GM23248 (cell line): ENCODE measurements at regions not wholly inside any gene's neighbourhood (a gene's known extent, or its start where the extent isn't known, plus 50 kb on each side); places are given as distances from the start of the nearest gene placed in this dataset.

Source experiments
- EZH2 ChIP-seq: fragments of 200-600 bp; sonication (generic); IDR thresholded peaks from 2 replicates; pipeline ENCODE4 v1.6.1; 2018; ENCODE audit warnings: antibody characterized with exemption, mild to moderate bottlenecking; ENCODE audit not compliant: insufficient read depth, poor library complexity, severe bottlenecking
- EZH2phosphoT487 ChIP-seq: fragments of 200-600 bp; sonication (generic); IDR thresholded peaks from 2 replicates; pipeline ENCODE4 v1.6.1; 2018; ENCODE audit warnings: antibody characterized with exemption, moderate library complexity, mild to moderate bottlenecking, low read depth; ENCODE audit not compliant: insufficient read depth

DNA sequence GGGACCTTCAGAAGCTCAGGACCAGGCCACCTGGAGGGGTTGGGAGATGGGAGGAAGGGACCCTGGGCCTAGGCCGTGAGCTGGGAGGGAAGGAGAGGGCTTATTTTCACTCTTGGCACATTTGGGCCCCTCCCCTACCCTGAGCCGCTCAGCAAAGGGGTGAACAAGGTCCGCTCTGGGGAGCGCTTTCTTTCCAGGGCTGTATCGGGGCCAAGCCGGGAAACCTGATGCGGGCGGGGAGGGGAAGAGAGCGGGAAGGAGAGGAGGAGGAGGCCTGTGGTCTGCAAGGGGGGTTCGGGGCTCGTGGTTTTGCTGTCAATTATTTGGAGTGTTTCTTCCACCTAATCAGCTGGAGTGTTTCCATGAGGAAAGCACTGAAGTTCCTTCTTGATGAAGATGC, 62.7 kb upstream of the RXRA start:
- TF ChIP-seq EZH2phosphoT487 (no peak), EZH2 (no peak)
